AG09319 (cell line): ENCODE measurements at regions not wholly inside any gene's neighbourhood (a gene's known extent, or its start where the extent isn't known, plus 50 kb on each side); places are given as distances from the start of the nearest gene placed in this dataset.

Experiments
- DNase-seq: peaks from one replicate; pipeline ENCODE4 v3.0.0-alpha.2; 2010; ENCODE audit warnings: low read depth; ENCODE audit errors: extremely low read depth
- TF ChIP-seq, protein P1 (sequence below): IDR thresholded peaks from 2 replicates; pipeline ENCODE4 v1.5.1; 2011; ENCODE audit warnings: low read depth, mild to moderate bottlenecking, inconsistent platforms, low read length, moderate library complexity

GRCh38 chr14:98297567-98297966 is 974.4 kb downstream of the BCL11B start:
- DNase-seq = no peak
- TF ChIP-seq, protein P1, sequence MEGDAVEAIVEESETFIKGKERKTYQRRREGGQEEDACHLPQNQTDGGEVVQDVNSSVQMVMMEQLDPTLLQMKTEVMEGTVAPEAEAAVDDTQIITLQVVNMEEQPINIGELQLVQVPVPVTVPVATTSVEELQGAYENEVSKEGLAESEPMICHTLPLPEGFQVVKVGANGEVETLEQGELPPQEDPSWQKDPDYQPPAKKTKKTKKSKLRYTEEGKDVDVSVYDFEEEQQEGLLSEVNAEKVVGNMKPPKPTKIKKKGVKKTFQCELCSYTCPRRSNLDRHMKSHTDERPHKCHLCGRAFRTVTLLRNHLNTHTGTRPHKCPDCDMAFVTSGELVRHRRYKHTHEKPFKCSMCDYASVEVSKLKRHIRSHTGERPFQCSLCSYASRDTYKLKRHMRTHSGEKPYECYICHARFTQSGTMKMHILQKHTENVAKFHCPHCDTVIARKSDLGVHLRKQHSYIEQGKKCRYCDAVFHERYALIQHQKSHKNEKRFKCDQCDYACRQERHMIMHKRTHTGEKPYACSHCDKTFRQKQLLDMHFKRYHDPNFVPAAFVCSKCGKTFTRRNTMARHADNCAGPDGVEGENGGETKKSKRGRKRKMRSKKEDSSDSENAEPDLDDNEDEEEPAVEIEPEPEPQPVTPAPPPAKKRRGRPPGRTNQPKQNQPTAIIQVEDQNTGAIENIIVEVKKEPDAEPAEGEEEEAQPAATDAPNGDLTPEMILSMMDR = no peak

GRCh38 chr14:98298481-98299244 is 973.3 kb downstream of the BCL11B start:
- DNase-seq = no peak
- TF ChIP-seq, protein P1 = no peak

GRCh38 chr14:98301681-98302080 is 970.3 kb downstream of the BCL11B start:
- TF ChIP-seq, protein P1 = no peak
- no peak for DNase-seq

DNA sequence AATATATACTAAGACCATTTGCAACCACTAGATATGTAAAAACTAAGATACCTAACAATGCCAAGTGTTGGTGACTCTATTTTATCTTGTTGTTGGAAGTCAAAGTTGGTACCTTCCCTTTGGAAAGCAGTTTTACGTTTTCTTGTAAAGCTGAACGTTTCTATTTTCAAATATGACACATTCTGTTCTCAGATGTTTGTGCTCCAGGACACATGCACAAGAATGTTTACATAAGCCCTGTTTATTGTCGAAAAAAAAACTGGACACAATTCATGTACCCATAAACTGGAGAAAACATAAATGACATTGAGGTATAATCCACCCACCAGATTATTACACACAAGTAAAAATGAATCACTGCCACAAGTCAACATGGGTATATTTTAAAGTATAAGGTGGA is 967.4 kb downstream of the BCL11B start:
- DNase-seq = no peak
- TF ChIP-seq, protein P1 = no peak

- TF ChIP-seq, protein P1 = no peak
- no peak for DNase-seq
Measured at GRCh38 chr14:98309591-98309990, 962.4 kb downstream of the BCL11B start.

- TF ChIP-seq, protein P1 = no peak
Measured at GRCh38 chr14:98312006-98312405, 960.0 kb downstream of the BCL11B start.

DNA sequence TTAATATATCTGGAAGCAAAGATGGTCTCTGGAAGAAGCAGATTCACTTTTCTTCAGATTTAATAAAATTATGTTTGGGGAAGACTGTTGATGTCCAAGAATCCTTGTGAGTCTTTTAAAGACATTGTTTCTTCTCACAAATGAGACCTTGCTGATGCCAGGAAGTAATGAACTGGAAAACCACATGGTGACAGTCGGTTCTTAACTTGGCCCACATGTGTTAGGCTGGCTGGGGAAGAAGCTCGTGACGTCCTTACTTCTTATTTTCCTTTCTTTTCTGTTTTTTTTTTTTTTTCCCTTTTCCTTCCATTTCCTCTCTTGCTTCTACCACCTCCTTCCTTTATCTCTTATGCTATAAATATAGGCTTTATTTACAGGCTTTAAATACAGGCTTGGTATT is 950.2 kb downstream of the BCL11B start:
- TF ChIP-seq, protein P1 = no peak
- no peak for DNase-seq

More at GRCh38 chr14:98312006-98312405, 960.0 kb downstream of the BCL11B start:
- no peak for DNase-seq
